GM12878 (cell line): ENCODE measurements at regions not wholly inside any gene's neighbourhood (a gene's known extent, or its start where the extent isn't known, plus 50 kb on each side); places are given as distances from the start of the nearest gene placed in this dataset.

ENCODE experiments used
- ATAC-seq: fragments of 200-7000 bp; cut with Tn5 transposase; 3 replicates; pipeline ENCODE4 v1.9.1; 2020; ENCODE audit warnings: mild to moderate bottlenecking, moderate library complexity
- BruUV-seq: library from RNA; stranded (reverse); fragments of 400-500 nt; replicated peaks from 2 replicates; lab custom pipeline; 2021; lab: Mats Ljungman, UMichigan
- CTCF ChIA-PET: fragments of 300-600 bp; sonication (Branson Sonifier 250); formaldehyde crosslinking; extraction: SDS; loops from one replicate; lab custom pipeline; 2021; ENCODE audit warnings: inconsistent platforms; lab: Yijun Ruan, JAX
- POLR2A ChIA-PET: fragments of 350-600 bp; formaldehyde crosslinking; extraction: SDS; loops from one replicate; lab custom pipeline; 2021; ENCODE audit warnings: inconsistent platforms; lab: Charles Lee
- RAD21 ChIA-PET: fragments of 300-600 bp; sonication (Branson Sonifier 250); formaldehyde crosslinking; loops from one replicate; lab custom pipeline; 2023; ENCODE audit warnings: antibody characterized with exemption; ENCODE audit not compliant: unreplicated experiment; lab: Charles Lee
- SMC1A ChIA-PET: fragments of 300-600 bp; sonication (Branson Sonifier 250); formaldehyde crosslinking; loops from one replicate; lab custom pipeline; 2023; ENCODE audit not compliant: unreplicated experiment, uncharacterized antibody; lab: Charles Lee
- DNase-seq: peaks from one replicate; pipeline ENCODE4 v3.0.0-alpha.2; 2011; ENCODE audit warnings: low read depth, low spot score
- FAIRE-seq: peaks from 3 replicates; lab custom pipeline; 2011; peaks lifted over from hg19 to GRCh38; lab: Jason Lieb, UNC
- H2AFZ ChIP-seq: 2 replicates; pipeline ENCODE4 v1.6.0; 2011; ENCODE audit warnings: low read depth, low read length, control low read depth; ENCODE audit not compliant: control insufficient read depth
- H3K27ac ChIP-seq: 2 replicates; pipeline ENCODE4 v1.5.1; 2011; ENCODE audit warnings: control low read depth; ENCODE audit not compliant: control insufficient read depth, insufficient read depth
- H3K27me3 ChIP-seq, 2 experiments: replicated peaks in 1 of 2; 2 replicates each; pipeline versions ENCODE4 v1.6.0 to v1.6.1; 2011; ENCODE audit warnings: low read length in 1 of 2; ENCODE audit not compliant: control insufficient read depth in 2 of 2, insufficient read depth in 2 of 2
- H3K36me3 ChIP-seq, 2 experiments: 2 replicates each; pipeline ENCODE4 v1.5.1; 2011; ENCODE audit warnings: low read length in 1 of 2; ENCODE audit not compliant: control insufficient read depth in 2 of 2, insufficient read depth in 2 of 2
- H3K4me1 ChIP-seq: 2 replicates; pipeline ENCODE4 v1.6.1; 2011; ENCODE audit warnings: mild to moderate bottlenecking, low read length, moderate library complexity, mixed read lengths; ENCODE audit not compliant: control insufficient read depth, insufficient read depth
- H3K4me2 ChIP-seq: 2 replicates; pipeline ENCODE4 v1.6.0; 2011; ENCODE audit warnings: control low read depth; ENCODE audit not compliant: control insufficient read depth, insufficient read depth
- H3K4me3 ChIP-seq: fragments of 200-600 bp; sonication (generic); 2 replicates; pipeline ENCODE4 v1.5.1; 2016
- H3K79me2 ChIP-seq: 2 replicates; pipeline ENCODE4 v1.6.0; 2011; ENCODE audit warnings: low read length; ENCODE audit not compliant: control insufficient read depth, insufficient read depth
- H3K9ac ChIP-seq: 2 replicates; pipeline ENCODE4 v1.8.0; 2011; ENCODE audit warnings: low read length, control low read depth, mixed read lengths; ENCODE audit not compliant: control insufficient read depth, insufficient read depth
- H3K9me3 ChIP-seq: replicated peaks from 3 replicates; pipeline ENCODE4 v1.5.1; 2011; ENCODE audit warnings: mild to moderate bottlenecking, low read length; ENCODE audit not compliant: control insufficient read depth, insufficient read depth
- H4K20me1 ChIP-seq: 2 replicates; pipeline ENCODE4 v1.6.0; 2011; ENCODE audit not compliant: control insufficient read depth, insufficient read depth
- BHLHE40 ChIP-seq, 2 experiments: fragments of 450-650 bp in 1 of 2; IDR thresholded peaks; 2 replicates each; pipeline ENCODE4 v1.6.1; 2011 to 2017; ENCODE audit warnings: low read depth in 2 of 2, borderline replicate concordance in 1 of 2, improper control_type of control experiment in 1 of 2, low read length in 1 of 2, mild to moderate bottlenecking in 1 of 2
- CHD2 ChIP-seq: IDR thresholded peaks from 2 replicates; pipeline ENCODE4 v1.6.1; 2011; ENCODE audit warnings: low read depth, low read length, improper control_type of control experiment, borderline replicate concordance
- CREM ChIP-seq: IDR thresholded peaks from 2 replicates; pipeline ENCODE4 v1.6.1; 2014; ENCODE audit warnings: antibody characterized with exemption, low read depth
- GABPA ChIP-seq: IDR thresholded peaks from 2 replicates; pipeline ENCODE4 v1.6.1; 2014; ENCODE audit warnings: antibody characterized with exemption, low read depth, mild to moderate bottlenecking, inconsistent platforms
- HDAC6 ChIP-seq: fragments of 200-600 bp; sonication (generic); IDR thresholded peaks from one replicate; pipeline ENCODE4 v1.8.0; 2017; ENCODE audit warnings: antibody characterized with exemption; ENCODE audit not compliant: unreplicated experiment
- HDGF ChIP-seq: fragments of 450-650 bp; IDR thresholded peaks from 2 replicates; pipeline ENCODE4 v1.6.1; 2016; ENCODE audit warnings: antibody characterized with exemption
- IKZF2 ChIP-seq, 2 experiments: fragments of 450-650 bp; IDR thresholded peaks; 2 replicates each; pipeline ENCODE4 v1.6.1; 2017; ENCODE audit warnings: mild to moderate bottlenecking in 2 of 2, moderate library complexity in 2 of 2
- JUND ChIP-seq: IDR thresholded peaks from 2 replicates; pipeline ENCODE4 v1.6.1; 2012; ENCODE audit warnings: low read depth, mild to moderate bottlenecking, low read length, improper control_type of control experiment, moderate library complexity
- MEF2A ChIP-seq: IDR thresholded peaks from 2 replicates; pipeline ENCODE4 v1.6.1; 2011; ENCODE audit warnings: low read depth, mild to moderate bottlenecking, low read length, moderate library complexity; ENCODE audit not compliant: insufficient read depth
- MXI1 ChIP-seq: fragments of 150-350 bp; IDR thresholded peaks from 2 replicates; pipeline ENCODE4 v1.6.1; 2011; ENCODE audit warnings: low read depth, mild to moderate bottlenecking, inconsistent platforms, low read length, improper control_type of control experiment
- NFXL1 ChIP-seq: fragments of 450-650 bp; IDR thresholded peaks from 2 replicates; pipeline ENCODE4 v1.6.1; 2017; ENCODE audit warnings: antibody characterized with exemption, mild to moderate bottlenecking, borderline replicate concordance
- RB1 ChIP-seq: fragments of 450-650 bp; formaldehyde crosslinking; IDR thresholded peaks from 2 replicates; pipeline ENCODE4 v1.6.1; 2017; ENCODE audit warnings: mild to moderate bottlenecking, borderline replicate concordance
- RFX5 ChIP-seq: IDR thresholded peaks from 2 replicates; pipeline ENCODE4 v1.6.1; 2011; ENCODE audit warnings: low read depth, low read length, improper control_type of control experiment
- RUNX3 ChIP-seq: IDR thresholded peaks from 2 replicates; pipeline ENCODE4 v1.6.1; 2012; ENCODE audit warnings: low read length, inconsistent platforms
- SUPT20H ChIP-seq: IDR thresholded peaks from 2 replicates; pipeline ENCODE4 v1.6.1; 2011; ENCODE audit warnings: low read depth, mild to moderate bottlenecking, low read length, moderate library complexity, borderline replicate concordance; ENCODE audit not compliant: control insufficient read depth
- TAF1 ChIP-seq: IDR thresholded peaks from 2 replicates; pipeline ENCODE4 v1.6.1; 2011; ENCODE audit warnings: mild to moderate bottlenecking, low read depth, low read length, borderline replicate concordance
- WGBS: methylation state at CpG from one replicate; pipeline ENCODE4 v1.1.6; 2016; ENCODE audit warnings: low lambda C conversion rate; ENCODE audit not compliant: insufficient replicate concordance, insufficient coverage; ENCODE audit errors: missing lambda C conversion rate; 5-methylcytosine and 5-hydroxymethylcytosine counted together
- in situ Hi-C: fragments of 300-500 bp; cut with MboI; formaldehyde crosslinking; loops from 9 replicates; pipeline ENCODE4 v1.14.3; 2018; ENCODE audit warnings: mixed read lengths
- intact Hi-C: fragments of 100-400 bp; cut with micrococcal nuclease; formaldehyde crosslinking; loops from one replicate; pipeline ENCODE4 v1.14.2; 2022; ENCODE audit not compliant: unreplicated experiment
- TF ChIP-seq, protein P1 (sequence below): IDR thresholded peaks from 2 replicates; pipeline ENCODE4 v1.6.1; 2012; ENCODE audit warnings: improper control_type of control experiment, low read depth, low read length; ENCODE audit not compliant: insufficient replicate concordance
- TF ChIP-seq, protein P2 (sequence below): fragments of 450-650 bp; IDR thresholded peaks from 2 replicates; pipeline ENCODE4 v1.6.1; 2018; ENCODE audit warnings: borderline replicate concordance, mild to moderate bottlenecking; ENCODE audit not compliant: partially characterized antibody

DNA sequence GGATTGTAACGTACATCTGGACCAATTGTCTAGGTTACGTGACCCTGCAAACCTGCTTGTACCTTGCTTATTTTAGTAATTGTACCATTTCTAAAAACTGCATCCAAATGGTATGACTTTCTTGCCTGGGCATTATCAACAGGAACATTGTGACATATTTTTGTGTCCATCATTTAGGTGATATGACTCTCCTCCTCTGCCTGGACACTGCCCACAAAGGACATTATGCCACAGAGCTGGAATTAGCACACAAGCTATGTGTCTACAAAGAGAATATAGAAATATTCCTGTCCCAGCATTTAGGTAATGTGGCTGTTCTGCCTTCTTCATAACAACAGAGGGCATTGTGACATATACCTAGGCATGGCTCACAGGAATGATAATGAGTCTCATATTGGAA, 1153.7 kb upstream of the AMELY start:
- in situ Hi-C loops: no loop called here
- no peaks in the 10 kb centered on the region for H3K27me3 ChIP-seq
- H3K4me2 ChIP-seq: no peak overlapping the region
- RAD21 ChIA-PET: no interaction called here
- no peaks in the 10 kb centered on the region for H4K20me1 ChIP-seq
- H3K4me3 ChIP-seq: no peak overlapping the region
- BruUV-seq: no TSS peak
- no peak overlapping the region for H2AFZ ChIP-seq
- CTCF ChIA-PET: no interaction called here
- no peak overlapping the region for H3K27ac ChIP-seq
- intact Hi-C loops: no loop called here
- DNase-seq: no peak
- TF ChIP-seq RFX5 (no peak), GABPA (no peak), CREM (no peak), RUNX3 (no peak), HDGF (no peak), TAF1 (no peak), CHD2 (no peak), HDAC6 (no peak), NFXL1 (no peak), IKZF2 (IDR thresholded peaks at IDR 0.05) (no peak), RB1 (no peak), SUPT20H (no peak), JUND (no peak), MXI1 (no peak), MEF2A (no peak), BHLHE40 (IDR thresholded peaks at IDR 0.05; ENCODE audit: borderline replicate concordance in 1 of 2, low read depth in 2 of 2, low read length in 1 of 2) (no peak)
- TF ChIP-seq, protein P1, sequence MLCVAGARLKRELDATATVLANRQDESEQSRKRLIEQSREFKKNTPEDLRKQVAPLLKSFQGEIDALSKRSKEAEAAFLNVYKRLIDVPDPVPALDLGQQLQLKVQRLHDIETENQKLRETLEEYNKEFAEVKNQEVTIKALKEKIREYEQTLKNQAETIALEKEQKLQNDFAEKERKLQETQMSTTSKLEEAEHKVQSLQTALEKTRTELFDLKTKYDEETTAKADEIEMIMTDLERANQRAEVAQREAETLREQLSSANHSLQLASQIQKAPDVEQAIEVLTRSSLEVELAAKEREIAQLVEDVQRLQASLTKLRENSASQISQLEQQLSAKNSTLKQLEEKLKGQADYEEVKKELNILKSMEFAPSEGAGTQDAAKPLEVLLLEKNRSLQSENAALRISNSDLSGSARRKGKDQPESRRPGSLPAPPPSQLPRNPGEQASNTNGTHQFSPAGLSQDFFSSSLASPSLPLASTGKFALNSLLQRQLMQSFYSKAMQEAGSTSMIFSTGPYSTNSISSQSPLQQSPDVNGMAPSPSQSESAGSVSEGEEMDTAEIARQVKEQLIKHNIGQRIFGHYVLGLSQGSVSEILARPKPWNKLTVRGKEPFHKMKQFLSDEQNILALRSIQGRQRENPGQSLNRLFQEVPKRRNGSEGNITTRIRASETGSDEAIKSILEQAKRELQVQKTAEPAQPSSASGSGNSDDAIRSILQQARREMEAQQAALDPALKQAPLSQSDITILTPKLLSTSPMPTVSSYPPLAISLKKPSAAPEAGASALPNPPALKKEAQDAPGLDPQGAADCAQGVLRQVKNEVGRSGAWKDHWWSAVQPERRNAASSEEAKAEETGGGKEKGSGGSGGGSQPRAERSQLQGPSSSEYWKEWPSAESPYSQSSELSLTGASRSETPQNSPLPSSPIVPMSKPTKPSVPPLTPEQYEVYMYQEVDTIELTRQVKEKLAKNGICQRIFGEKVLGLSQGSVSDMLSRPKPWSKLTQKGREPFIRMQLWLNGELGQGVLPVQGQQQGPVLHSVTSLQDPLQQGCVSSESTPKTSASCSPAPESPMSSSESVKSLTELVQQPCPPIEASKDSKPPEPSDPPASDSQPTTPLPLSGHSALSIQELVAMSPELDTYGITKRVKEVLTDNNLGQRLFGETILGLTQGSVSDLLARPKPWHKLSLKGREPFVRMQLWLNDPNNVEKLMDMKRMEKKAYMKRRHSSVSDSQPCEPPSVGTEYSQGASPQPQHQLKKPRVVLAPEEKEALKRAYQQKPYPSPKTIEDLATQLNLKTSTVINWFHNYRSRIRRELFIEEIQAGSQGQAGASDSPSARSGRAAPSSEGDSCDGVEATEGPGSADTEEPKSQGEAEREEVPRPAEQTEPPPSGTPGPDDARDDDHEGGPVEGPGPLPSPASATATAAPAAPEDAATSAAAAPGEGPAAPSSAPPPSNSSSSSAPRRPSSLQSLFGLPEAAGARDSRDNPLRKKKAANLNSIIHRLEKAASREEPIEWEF: no peak
- TF ChIP-seq, protein P2, sequence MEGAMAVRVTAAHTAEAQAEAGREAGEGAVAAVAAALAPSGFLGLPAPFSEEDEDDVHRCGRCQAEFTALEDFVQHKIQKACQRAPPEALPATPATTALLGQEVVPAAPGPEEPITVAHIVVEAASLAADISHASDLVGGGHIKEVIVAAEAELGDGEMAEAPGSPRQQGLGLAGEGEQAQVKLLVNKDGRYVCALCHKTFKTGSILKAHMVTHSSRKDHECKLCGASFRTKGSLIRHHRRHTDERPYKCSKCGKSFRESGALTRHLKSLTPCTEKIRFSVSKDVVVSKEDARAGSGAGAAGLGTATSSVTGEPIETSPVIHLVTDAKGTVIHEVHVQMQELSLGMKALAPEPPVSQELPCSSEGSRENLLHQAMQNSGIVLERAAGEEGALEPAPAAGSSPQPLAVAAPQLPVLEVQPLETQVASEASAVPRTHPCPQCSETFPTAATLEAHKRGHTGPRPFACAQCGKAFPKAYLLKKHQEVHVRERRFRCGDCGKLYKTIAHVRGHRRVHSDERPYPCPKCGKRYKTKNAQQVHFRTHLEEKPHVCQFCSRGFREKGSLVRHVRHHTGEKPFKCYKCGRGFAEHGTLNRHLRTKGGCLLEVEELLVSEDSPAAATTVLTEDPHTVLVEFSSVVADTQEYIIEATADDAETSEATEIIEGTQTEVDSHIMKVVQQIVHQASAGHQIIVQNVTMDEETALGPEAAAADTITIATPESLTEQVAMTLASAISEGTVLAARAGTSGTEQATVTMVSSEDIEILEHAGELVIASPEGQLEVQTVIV: no peak
- no peaks in the 10 kb centered on the region for H3K9me3 ChIP-seq
- H3K9ac ChIP-seq: no peak overlapping the region
- no peak for ATAC-seq
- no CpG with 5 or more reads among the region's 2 CpGs for WGBS
- SMC1A ChIA-PET: no interaction called here
- POLR2A ChIA-PET: no interaction called here
- no peak for FAIRE-seq
- H3K79me2 ChIP-seq: no peaks in the 10 kb centered on the region
- H3K4me1 ChIP-seq: no peaks in the 10 kb centered on the region
- H3K36me3 ChIP-seq: no peaks in the 10 kb centered on the region
